ENCODE measurements at regions not wholly inside any gene's neighbourhood (a gene's known extent, or its start where the extent isn't known, plus 50 kb on each side); places are given as distances from the start of the nearest gene placed in this dataset.

- TF ChIP-seq CTCF (IDR thresholded peaks at IDR 0.05; ENCODE audit: poor library complexity, severe bottlenecking) (no peak), REST (IDR thresholded peaks at IDR 0.05; ENCODE audit: borderline replicate concordance) (no peak), EZH2 (IDR thresholded peaks at IDR 0.05; ENCODE audit: borderline replicate concordance, insufficient read depth, low read length, poor library complexity, severe bottlenecking) (no peak), EP300 (conservative IDR thresholded peaks at IDR 0.05; ENCODE audit: poor library complexity, severe bottlenecking) (peak; percentile 78), TAF1 (IDR thresholded peaks at IDR 0.05; ENCODE audit: low read depth) (no peak), RAD21 (conservative IDR thresholded peaks at IDR 0.05) (peak; percentile 9), POLR2AphosphoS5 (IDR thresholded peaks at IDR 0.05) (no peak), MXI1 (conservative IDR thresholded peaks at IDR 0.05; ENCODE audit: poor library complexity, severe bottlenecking) (no peak)
These were observed 422.9 kb upstream of the ST6GAL2 start for GRCh38 chr2:107308835-107309234.
